Endothelial cell (in vitro differentiated cells): ENCODE measurements at regions not wholly inside any gene's neighbourhood (a gene's known extent, or its start where the extent isn't known, plus 50 kb on each side); places are given as distances from the start of the nearest gene placed in this dataset.

ENCODE experiments used
- DNase-seq: peaks from one replicate; pipeline ENCODE4 v3.0.0; 2021; ENCODE audit warnings: low spot score
- H3K27ac Mint-ChIP-seq: one replicate; pipeline ENCODE4 v1.8.0; 2021; ENCODE audit warnings: mixed read lengths, inconsistent platforms; ENCODE audit not compliant: unreplicated experiment
- H3K27me3 Mint-ChIP-seq: one replicate; pipeline ENCODE4 v1.8.0; 2021; ENCODE audit warnings: mild to moderate bottlenecking, moderate library complexity, mixed read lengths, inconsistent platforms; ENCODE audit not compliant: unreplicated experiment
- H3K36me3 Mint-ChIP-seq: one replicate; pipeline ENCODE4 v1.8.0; 2021; ENCODE audit warnings: mild to moderate bottlenecking, low read depth, mixed read lengths, inconsistent platforms; ENCODE audit not compliant: unreplicated experiment
- H3K4me1 Mint-ChIP-seq: one replicate; pipeline ENCODE4 v1.8.0; 2021; ENCODE audit warnings: mild to moderate bottlenecking, mixed read lengths, inconsistent platforms; ENCODE audit not compliant: unreplicated experiment
- H3K4me3 Mint-ChIP-seq: one replicate; pipeline ENCODE4 v1.8.0; 2021; ENCODE audit warnings: mild to moderate bottlenecking, mixed read lengths, inconsistent platforms; ENCODE audit not compliant: unreplicated experiment
- H3K9me3 Mint-ChIP-seq: one replicate; pipeline ENCODE4 v1.8.0; 2021; ENCODE audit warnings: mixed read lengths, inconsistent platforms; ENCODE audit not compliant: unreplicated experiment
- CTCF ChIP-seq: fragments of 200-600 bp; sonication (generic); IDR thresholded peaks from one replicate; pipeline ENCODE4 v1.5.0; 2021; ENCODE audit warnings: antibody characterized with exemption; ENCODE audit not compliant: unreplicated experiment

GRCh38 chrX:6891404-6891803 lies 256.1 kb upstream of the STS start:
- Mint-ChIP-seq H3K27me3 (peaks cover 2% of the 10 kb centered on the region), H3K9me3 (no peaks in the 10 kb centered on the region), H3K27ac (no peak overlapping the region), H3K36me3 (no peaks in the 10 kb centered on the region), H3K4me3 (no peak overlapping the region), H3K4me1 (no peaks in the 10 kb centered on the region)
- TF ChIP-seq CTCF: no peak
- no peak for DNase-seq

- H3K4me3 Mint-ChIP-seq: no peak overlapping the region
- no peaks in the 10 kb centered on the region for H3K9me3 Mint-ChIP-seq
- no peak for TF ChIP-seq CTCF
- no peak overlapping the region for H3K27ac Mint-ChIP-seq
- H3K4me1 Mint-ChIP-seq: no peaks in the 10 kb centered on the region
- H3K36me3 Mint-ChIP-seq: no peaks in the 10 kb centered on the region
- DNase-seq: no peak
- peaks cover 2% of the 10 kb centered on the region for H3K27me3 Mint-ChIP-seq
Observed at GRCh38 chrX:6890544-6891261, 256.8 kb upstream of the STS start.

- no peak for TF ChIP-seq CTCF
- no peak overlapping the region for H3K4me3 Mint-ChIP-seq
- no peak for DNase-seq
- H3K36me3 Mint-ChIP-seq: no peaks in the 10 kb centered on the region
- H3K4me1 Mint-ChIP-seq: no peaks in the 10 kb centered on the region
- H3K9me3 Mint-ChIP-seq: no peaks in the 10 kb centered on the region
- no peak overlapping the region for H3K27ac Mint-ChIP-seq
- H3K27me3 Mint-ChIP-seq: peaks cover 2% of the 10 kb centered on the region
Observed at GRCh38 chrX:6885909-6886308, 261.6 kb upstream of the STS start.

GRCh38 chrX:6885396-6885795 lies 262.1 kb upstream of the STS start:
- no peak for TF ChIP-seq CTCF
- Mint-ChIP-seq H3K9me3 (no peaks in the 10 kb centered on the region), H3K4me1 (no peaks in the 10 kb centered on the region), H3K27ac (no peak overlapping the region), H3K36me3 (no peaks in the 10 kb centered on the region), H3K27me3 (peaks cover 2% of the 10 kb centered on the region), H3K4me3 (no peak overlapping the region)
- DNase-seq: no peak

GRCh38 chrX:6861456-6861855 lies 286.1 kb upstream of the STS start:
- Mint-ChIP-seq H3K4me1 (no peaks in the 10 kb centered on the region), H3K4me3 (no peak overlapping the region), H3K36me3 (no peaks in the 10 kb centered on the region), H3K27me3 (no peaks in the 10 kb centered on the region), H3K27ac (no peak overlapping the region), H3K9me3 (no peaks in the 10 kb centered on the region)
- no peak for TF ChIP-seq CTCF
- DNase-seq: no peak
